GM12878 (cell line): ENCODE measurements at regions not wholly inside any gene's neighbourhood (a gene's known extent, or its start where the extent isn't known, plus 50 kb on each side); places are given as distances from the start of the nearest gene placed in this dataset.

ENCODE experiments used
- ATAC-seq: fragments of 200-7000 bp; cut with Tn5 transposase; 3 replicates; pipeline ENCODE4 v1.9.1; 2020; ENCODE audit warnings: mild to moderate bottlenecking, moderate library complexity
- BruUV-seq: library from RNA; stranded (reverse); fragments of 400-500 nt; replicated peaks from 2 replicates; lab custom pipeline; 2021; lab: Mats Ljungman, UMichigan
- CTCF ChIA-PET: fragments of 300-600 bp; sonication (Branson Sonifier 250); formaldehyde crosslinking; extraction: SDS; loops from one replicate; lab custom pipeline; 2021; ENCODE audit warnings: inconsistent platforms; lab: Yijun Ruan, JAX
- POLR2A ChIA-PET: fragments of 350-600 bp; formaldehyde crosslinking; extraction: SDS; loops from one replicate; lab custom pipeline; 2021; ENCODE audit warnings: inconsistent platforms; lab: Charles Lee
- RAD21 ChIA-PET: fragments of 300-600 bp; sonication (Branson Sonifier 250); formaldehyde crosslinking; loops from one replicate; lab custom pipeline; 2023; ENCODE audit warnings: antibody characterized with exemption; ENCODE audit not compliant: unreplicated experiment; lab: Charles Lee
- SMC1A ChIA-PET: fragments of 300-600 bp; sonication (Branson Sonifier 250); formaldehyde crosslinking; loops from one replicate; lab custom pipeline; 2023; ENCODE audit not compliant: unreplicated experiment, uncharacterized antibody; lab: Charles Lee
- DNase-seq: peaks from one replicate; pipeline ENCODE4 v3.0.0-alpha.2; 2011; ENCODE audit warnings: low read depth, low spot score
- FAIRE-seq: peaks from 3 replicates; lab custom pipeline; 2011; peaks lifted over from hg19 to GRCh38; lab: Jason Lieb, UNC
- H2AFZ ChIP-seq: 2 replicates; pipeline ENCODE4 v1.6.0; 2011; ENCODE audit warnings: low read depth, low read length, control low read depth; ENCODE audit not compliant: control insufficient read depth
- H3K27ac ChIP-seq: 2 replicates; pipeline ENCODE4 v1.5.1; 2011; ENCODE audit warnings: control low read depth; ENCODE audit not compliant: control insufficient read depth, insufficient read depth
- H3K27me3 ChIP-seq, 2 experiments: replicated peaks in 1 of 2; 2 replicates each; pipeline versions ENCODE4 v1.6.0 to v1.6.1; 2011; ENCODE audit warnings: low read length in 1 of 2; ENCODE audit not compliant: control insufficient read depth in 2 of 2, insufficient read depth in 2 of 2
- H3K36me3 ChIP-seq, 2 experiments: 2 replicates each; pipeline ENCODE4 v1.5.1; 2011; ENCODE audit warnings: low read length in 1 of 2; ENCODE audit not compliant: control insufficient read depth in 2 of 2, insufficient read depth in 2 of 2
- H3K4me1 ChIP-seq: 2 replicates; pipeline ENCODE4 v1.6.1; 2011; ENCODE audit warnings: mild to moderate bottlenecking, low read length, moderate library complexity, mixed read lengths; ENCODE audit not compliant: control insufficient read depth, insufficient read depth
- H3K4me2 ChIP-seq: 2 replicates; pipeline ENCODE4 v1.6.0; 2011; ENCODE audit warnings: control low read depth; ENCODE audit not compliant: control insufficient read depth, insufficient read depth
- H3K4me3 ChIP-seq: fragments of 200-600 bp; sonication (generic); 2 replicates; pipeline ENCODE4 v1.5.1; 2016
- H3K79me2 ChIP-seq: 2 replicates; pipeline ENCODE4 v1.6.0; 2011; ENCODE audit warnings: low read length; ENCODE audit not compliant: control insufficient read depth, insufficient read depth
- H3K9ac ChIP-seq: 2 replicates; pipeline ENCODE4 v1.8.0; 2011; ENCODE audit warnings: low read length, control low read depth, mixed read lengths; ENCODE audit not compliant: control insufficient read depth, insufficient read depth
- H3K9me3 ChIP-seq: replicated peaks from 3 replicates; pipeline ENCODE4 v1.5.1; 2011; ENCODE audit warnings: mild to moderate bottlenecking, low read length; ENCODE audit not compliant: control insufficient read depth, insufficient read depth
- H4K20me1 ChIP-seq: 2 replicates; pipeline ENCODE4 v1.6.0; 2011; ENCODE audit not compliant: control insufficient read depth, insufficient read depth
- EZH2 ChIP-seq: IDR thresholded peaks from 2 replicates; pipeline ENCODE4 v1.6.1; 2012; ENCODE audit warnings: low read depth, mild to moderate bottlenecking, control low read depth, inconsistent platforms, low read length, borderline replicate concordance; ENCODE audit not compliant: control insufficient read depth
- FOXM1 ChIP-seq: IDR thresholded peaks from 2 replicates; pipeline ENCODE4 v1.6.1; 2012; ENCODE audit warnings: low read depth, mild to moderate bottlenecking, inconsistent platforms, low read length, moderate library complexity
- HDGF ChIP-seq: fragments of 450-650 bp; IDR thresholded peaks from 2 replicates; pipeline ENCODE4 v1.6.1; 2016; ENCODE audit warnings: antibody characterized with exemption
- IKZF2 ChIP-seq, 2 experiments: fragments of 450-650 bp; IDR thresholded peaks; 2 replicates each; pipeline ENCODE4 v1.6.1; 2017; ENCODE audit warnings: mild to moderate bottlenecking in 2 of 2, moderate library complexity in 2 of 2
- IRF4 ChIP-seq: IDR thresholded peaks from 2 replicates; pipeline ENCODE4 v1.6.1; 2011; ENCODE audit warnings: low read depth, low read length
- MEF2B ChIP-seq: fragments of 450-650 bp; IDR thresholded peaks from 2 replicates; pipeline ENCODE4 v1.6.1; 2018; ENCODE audit warnings: mild to moderate bottlenecking, moderate library complexity; ENCODE audit not compliant: partially characterized antibody, poor library complexity, severe bottlenecking
- NBN ChIP-seq: fragments of 450-650 bp; IDR thresholded peaks from 2 replicates; pipeline ENCODE4 v1.6.1; 2016
- NFIC ChIP-seq: IDR thresholded peaks from 2 replicates; pipeline ENCODE4 v1.6.1; 2012; ENCODE audit warnings: low read depth, mild to moderate bottlenecking, inconsistent platforms, low read length, moderate library complexity
- NRF1 ChIP-seq: conservative IDR thresholded peaks from 2 replicates; pipeline ENCODE4 v1.6.1; 2011; ENCODE audit warnings: mild to moderate bottlenecking, low read depth, low read length, improper control_type of control experiment
- POLR2AphosphoS2 ChIP-seq: IDR thresholded peaks from 2 replicates; pipeline ENCODE4 v1.6.1; 2011; ENCODE audit warnings: low read depth, mild to moderate bottlenecking, low read length, improper control_type of control experiment, moderate library complexity
- POLR2AphosphoS5 ChIP-seq: IDR thresholded peaks from 2 replicates; pipeline ENCODE4 v1.6.1; 2011; ENCODE audit warnings: mild to moderate bottlenecking, low read length, inconsistent platforms
- SREBF1 ChIP-seq: IDR thresholded peaks from 2 replicates; pipeline ENCODE4 v1.6.1; 2012; ENCODE audit warnings: mild to moderate bottlenecking, low read length
- SREBF2 ChIP-seq: IDR thresholded peaks from 2 replicates; pipeline ENCODE4 v1.6.1; 2012; ENCODE audit warnings: mild to moderate bottlenecking, low read length
- STAT3 ChIP-seq: IDR thresholded peaks from 2 replicates; pipeline ENCODE4 v1.6.1; 2011; ENCODE audit warnings: low read depth, low read length, improper control_type of control experiment
- TAF1 ChIP-seq: IDR thresholded peaks from 2 replicates; pipeline ENCODE4 v1.6.1; 2011; ENCODE audit warnings: mild to moderate bottlenecking, low read depth, low read length, borderline replicate concordance
- TARDBP ChIP-seq: IDR thresholded peaks from 2 replicates; pipeline ENCODE4 v1.6.1; 2016; ENCODE audit warnings: borderline replicate concordance
- TCF7 ChIP-seq: IDR thresholded peaks from 2 replicates; pipeline ENCODE4 v1.6.1; 2014; ENCODE audit warnings: antibody characterized with exemption, borderline replicate concordance
- ZNF384 ChIP-seq: IDR thresholded peaks from 2 replicates; pipeline ENCODE4 v1.6.1; 2012; ENCODE audit warnings: low read depth, mild to moderate bottlenecking, low read length, improper control_type of control experiment, borderline replicate concordance
- WGBS: methylation state at CpG from one replicate; pipeline ENCODE4 v1.1.6; 2016; ENCODE audit warnings: low lambda C conversion rate; ENCODE audit not compliant: insufficient replicate concordance, insufficient coverage; ENCODE audit errors: missing lambda C conversion rate; 5-methylcytosine and 5-hydroxymethylcytosine counted together
- in situ Hi-C: fragments of 300-500 bp; cut with MboI; formaldehyde crosslinking; loops from 9 replicates; pipeline ENCODE4 v1.14.3; 2018; ENCODE audit warnings: mixed read lengths
- intact Hi-C: fragments of 100-400 bp; cut with micrococcal nuclease; formaldehyde crosslinking; loops from one replicate; pipeline ENCODE4 v1.14.2; 2022; ENCODE audit not compliant: unreplicated experiment
- TF ChIP-seq, protein P1 (sequence below): IDR thresholded peaks from 2 replicates; pipeline ENCODE4 v1.6.1; 2012; ENCODE audit warnings: low read depth, low read length, improper control_type of control experiment
- TF ChIP-seq, protein P2 (sequence below): fragments of 450-650 bp; IDR thresholded peaks from 2 replicates; pipeline ENCODE4 v1.6.1; 2016; ENCODE audit warnings: mild to moderate bottlenecking, moderate library complexity, borderline replicate concordance

- no peak for TF ChIP-seq MEF2B
- no peak for TF ChIP-seq TCF7
- no peak for TF ChIP-seq NBN
- TF ChIP-seq, protein P1, sequence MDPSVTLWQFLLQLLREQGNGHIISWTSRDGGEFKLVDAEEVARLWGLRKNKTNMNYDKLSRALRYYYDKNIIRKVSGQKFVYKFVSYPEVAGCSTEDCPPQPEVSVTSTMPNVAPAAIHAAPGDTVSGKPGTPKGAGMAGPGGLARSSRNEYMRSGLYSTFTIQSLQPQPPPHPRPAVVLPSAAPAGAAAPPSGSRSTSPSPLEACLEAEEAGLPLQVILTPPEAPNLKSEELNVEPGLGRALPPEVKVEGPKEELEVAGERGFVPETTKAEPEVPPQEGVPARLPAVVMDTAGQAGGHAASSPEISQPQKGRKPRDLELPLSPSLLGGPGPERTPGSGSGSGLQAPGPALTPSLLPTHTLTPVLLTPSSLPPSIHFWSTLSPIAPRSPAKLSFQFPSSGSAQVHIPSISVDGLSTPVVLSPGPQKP = no peak
- no peak for TF ChIP-seq IKZF2 (IDR thresholded peaks at IDR 0.05)
- TF ChIP-seq HDGF = no peak
- TF ChIP-seq, all 136 proteins: peak for 0
Measured at GRCh38 chr3:45319231-45319995, 69.0 kb upstream of the LARS2 start (continued).

GRCh38 chr3:45319996-45320305, 68.4 kb upstream of the LARS2 start:
- H3K27me3 ChIP-seq = peaks cover 0 to 2% of the 10 kb centered on the region in 2 experiments; a peak in 2 of 4 replicates
- H3K9me3 ChIP-seq = no peaks in the 10 kb centered on the region
- no peaks in the 10 kb centered on the region for H4K20me1 ChIP-seq
- RAD21 ChIA-PET = no interaction called here
- CTCF ChIA-PET = no interaction called here
- no TSS peak for BruUV-seq
- no peak overlapping the region for H2AFZ ChIP-seq
- ATAC-seq = no peak
- H3K4me1 ChIP-seq = no peaks in the 10 kb centered on the region
- H3K79me2 ChIP-seq = no peaks in the 10 kb centered on the region
- in situ Hi-C loops = no loop called here
- no peak for FAIRE-seq
- SMC1A ChIA-PET = interaction anchor here (0.8 kb wide), 1 partner anchor 55 kb away, joined by 5 read pairs; no protein-coding TSS in a partner anchor
- POLR2A ChIA-PET = no interaction called here
- no peak for DNase-seq
- intact Hi-C loops = no loop called here
- H3K9ac ChIP-seq = no peak overlapping the region
- no peak overlapping the region for H3K27ac ChIP-seq
- H3K4me3 ChIP-seq = no peak overlapping the region
- 31% methylated on average over 3 of the region's 3 CpGs for WGBS
- H3K36me3 ChIP-seq = no peaks in the 10 kb centered on the region
- no peak overlapping the region for H3K4me2 ChIP-seq
- no peak for TF ChIP-seq POLR2AphosphoS5
- no peak for TF ChIP-seq TAF1
- TF ChIP-seq ZNF384 = no peak
- TF ChIP-seq POLR2AphosphoS2 = no peak
- no peak for TF ChIP-seq IRF4
- TF ChIP-seq NRF1 = no peak
- TF ChIP-seq SREBF2 = no peak
- TF ChIP-seq SREBF1 = no peak
- TF ChIP-seq STAT3 = no peak
- TF ChIP-seq FOXM1 = no peak
- TF ChIP-seq EZH2 = no peak
- no peak for TF ChIP-seq TARDBP
- TF ChIP-seq, protein P2, sequence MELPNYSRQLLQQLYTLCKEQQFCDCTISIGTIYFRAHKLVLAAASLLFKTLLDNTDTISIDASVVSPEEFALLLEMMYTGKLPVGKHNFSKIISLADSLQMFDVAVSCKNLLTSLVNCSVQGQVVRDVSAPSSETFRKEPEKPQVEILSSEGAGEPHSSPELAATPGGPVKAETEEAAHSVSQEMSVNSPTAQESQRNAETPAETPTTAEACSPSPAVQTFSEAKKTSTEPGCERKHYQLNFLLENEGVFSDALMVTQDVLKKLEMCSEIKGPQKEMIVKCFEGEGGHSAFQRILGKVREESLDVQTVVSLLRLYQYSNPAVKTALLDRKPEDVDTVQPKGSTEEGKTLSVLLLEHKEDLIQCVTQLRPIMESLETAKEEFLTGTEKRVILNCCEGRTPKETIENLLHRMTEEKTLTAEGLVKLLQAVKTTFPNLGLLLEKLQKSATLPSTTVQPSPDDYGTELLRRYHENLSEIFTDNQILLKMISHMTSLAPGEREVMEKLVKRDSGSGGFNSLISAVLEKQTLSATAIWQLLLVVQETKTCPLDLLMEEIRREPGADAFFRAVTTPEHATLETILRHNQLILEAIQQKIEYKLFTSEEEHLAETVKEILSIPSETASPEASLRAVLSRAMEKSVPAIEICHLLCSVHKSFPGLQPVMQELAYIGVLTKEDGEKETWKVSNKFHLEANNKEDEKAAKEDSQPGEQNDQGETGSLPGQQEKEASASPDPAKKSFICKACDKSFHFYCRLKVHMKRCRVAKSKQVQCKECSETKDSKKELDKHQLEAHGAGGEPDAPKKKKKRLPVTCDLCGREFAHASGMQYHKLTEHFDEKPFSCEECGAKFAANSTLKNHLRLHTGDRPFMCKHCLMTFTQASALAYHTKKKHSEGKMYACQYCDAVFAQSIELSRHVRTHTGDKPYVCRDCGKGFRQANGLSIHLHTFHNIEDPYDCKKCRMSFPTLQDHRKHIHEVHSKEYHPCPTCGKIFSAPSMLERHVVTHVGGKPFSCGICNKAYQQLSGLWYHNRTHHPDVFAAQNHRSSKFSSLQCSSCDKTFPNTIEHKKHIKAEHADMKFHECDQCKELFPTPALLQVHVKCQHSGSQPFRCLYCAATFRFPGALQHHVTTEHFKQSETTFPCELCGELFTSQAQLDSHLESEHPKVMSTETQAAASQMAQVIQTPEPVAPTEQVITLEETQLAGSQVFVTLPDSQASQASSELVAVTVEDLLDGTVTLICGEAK = no peak
- TF ChIP-seq TCF7 = no peak
- no peak for TF ChIP-seq NFIC
